ENCODE measurements at regions not wholly inside any gene's neighbourhood (a gene's known extent, or its start where the extent isn't known, plus 50 kb on each side); places are given as distances from the start of the nearest gene placed in this dataset.

DNA sequence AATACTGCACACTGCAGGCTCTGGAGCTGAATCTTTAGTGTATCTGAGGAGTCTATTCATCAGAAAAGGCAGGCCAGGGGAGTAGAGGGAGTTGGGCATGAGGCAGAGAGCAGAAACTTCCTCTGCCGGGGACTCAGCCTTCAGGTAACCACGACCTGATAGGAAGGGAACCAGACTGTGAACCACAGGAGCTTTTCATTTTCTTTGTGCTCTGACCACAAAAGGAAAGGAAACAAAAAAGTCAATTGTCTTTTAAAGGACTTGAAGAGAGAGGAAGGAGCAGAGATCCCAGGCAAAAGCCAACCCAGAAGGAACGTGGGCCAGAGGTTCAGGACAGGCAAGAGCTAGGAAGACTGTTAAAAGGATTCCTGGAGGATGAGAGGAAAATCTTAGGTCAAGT is 573.3 kb downstream of the EPHB1 start:
- intact Hi-C loops (cut with DNase I) = no loop called here
- no peaks in the 10 kb centered on the region for H3K9me3 ChIP-seq
- no peak for DNase-seq
- 26 to 27% methylated on average over 3 of the region's 3 CpGs for WGBS, 2 donors
- H3K27me3 ChIP-seq = no peaks in the 10 kb centered on the region
- H3K27ac ChIP-seq = no peak overlapping the region
- no peaks in the 10 kb centered on the region for H3K4me1 ChIP-seq
- no peak overlapping the region for H3K4me3 ChIP-seq
- no peaks in the 10 kb centered on the region for H3K36me3 ChIP-seq
- TF ChIP-seq, protein P1, sequence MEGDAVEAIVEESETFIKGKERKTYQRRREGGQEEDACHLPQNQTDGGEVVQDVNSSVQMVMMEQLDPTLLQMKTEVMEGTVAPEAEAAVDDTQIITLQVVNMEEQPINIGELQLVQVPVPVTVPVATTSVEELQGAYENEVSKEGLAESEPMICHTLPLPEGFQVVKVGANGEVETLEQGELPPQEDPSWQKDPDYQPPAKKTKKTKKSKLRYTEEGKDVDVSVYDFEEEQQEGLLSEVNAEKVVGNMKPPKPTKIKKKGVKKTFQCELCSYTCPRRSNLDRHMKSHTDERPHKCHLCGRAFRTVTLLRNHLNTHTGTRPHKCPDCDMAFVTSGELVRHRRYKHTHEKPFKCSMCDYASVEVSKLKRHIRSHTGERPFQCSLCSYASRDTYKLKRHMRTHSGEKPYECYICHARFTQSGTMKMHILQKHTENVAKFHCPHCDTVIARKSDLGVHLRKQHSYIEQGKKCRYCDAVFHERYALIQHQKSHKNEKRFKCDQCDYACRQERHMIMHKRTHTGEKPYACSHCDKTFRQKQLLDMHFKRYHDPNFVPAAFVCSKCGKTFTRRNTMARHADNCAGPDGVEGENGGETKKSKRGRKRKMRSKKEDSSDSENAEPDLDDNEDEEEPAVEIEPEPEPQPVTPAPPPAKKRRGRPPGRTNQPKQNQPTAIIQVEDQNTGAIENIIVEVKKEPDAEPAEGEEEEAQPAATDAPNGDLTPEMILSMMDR (IDR thresholded peaks at IDR 0.05) = no peak
- TF ChIP-seq POLR2A (IDR thresholded peaks at IDR 0.05) = no peak

DNA sequence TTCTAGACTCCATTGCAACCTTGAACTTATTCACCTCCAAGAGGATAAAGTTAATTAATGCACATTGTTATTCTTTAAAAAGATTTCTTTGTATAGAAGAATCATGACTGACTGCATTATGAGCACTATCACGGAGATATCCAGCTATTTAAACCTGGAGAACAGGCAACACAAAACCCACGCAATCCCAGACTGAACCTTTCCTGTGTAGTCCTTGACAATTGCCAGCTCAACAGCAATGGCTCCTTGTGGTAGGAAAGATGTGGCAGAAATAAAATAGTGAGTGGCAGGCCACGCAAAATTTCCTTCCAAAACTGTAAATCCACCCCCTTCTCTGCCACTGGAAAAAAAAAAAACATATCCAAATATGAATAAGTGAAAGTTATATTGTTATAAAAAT is 573.7 kb downstream of the EPHB1 start:
- no peaks in the 10 kb centered on the region for H3K4me1 ChIP-seq
- DNase-seq = no peak
- 52 to 59% methylated on average over 3 of the region's 3 CpGs for WGBS, 2 donors
- TF ChIP-seq, protein P1 (IDR thresholded peaks at IDR 0.05) = no peak
- TF ChIP-seq POLR2A (IDR thresholded peaks at IDR 0.05) = no peak
- no peak overlapping the region for H3K4me3 ChIP-seq
- intact Hi-C loops (cut with DNase I) = no loop called here
- H3K9me3 ChIP-seq = no peaks in the 10 kb centered on the region
- H3K27ac ChIP-seq = no peak overlapping the region
- no peaks in the 10 kb centered on the region for H3K36me3 ChIP-seq
- H3K27me3 ChIP-seq = no peaks in the 10 kb centered on the region

DNA sequence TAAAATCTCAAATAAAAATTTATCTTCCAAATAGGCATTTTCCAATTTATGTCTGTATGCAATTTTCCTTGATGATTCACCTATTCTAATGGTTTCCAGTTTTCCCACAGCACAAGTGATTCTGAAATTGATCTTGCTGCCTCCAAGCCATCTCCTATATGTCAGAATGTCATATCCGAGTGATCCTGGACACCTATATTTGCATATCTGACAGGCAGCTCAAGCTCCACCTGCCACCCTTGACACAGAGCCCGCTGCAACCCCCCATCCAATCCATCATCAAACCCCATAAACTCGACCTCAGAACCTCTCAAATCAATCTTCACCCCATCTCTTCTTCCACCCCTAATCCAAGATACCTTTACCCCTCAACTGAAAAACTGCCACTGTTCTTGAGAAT is 579.5 kb downstream of the EPHB1 start:
- no peaks in the 10 kb centered on the region for H3K27me3 ChIP-seq
- H3K36me3 ChIP-seq = no peaks in the 10 kb centered on the region
- DNase-seq = no peak
- 59 to 69% methylated on average over 3 of the region's 3 CpGs for WGBS, 2 donors
- H3K9me3 ChIP-seq = no peaks in the 10 kb centered on the region
- intact Hi-C loops (cut with DNase I) = no loop called here
- H3K4me1 ChIP-seq = no peaks in the 10 kb centered on the region
- no peak overlapping the region for H3K4me3 ChIP-seq
- no peak overlapping the region for H3K27ac ChIP-seq
- TF ChIP-seq, protein P1 (IDR thresholded peaks at IDR 0.05) = no peak
- no peak for TF ChIP-seq POLR2A (IDR thresholded peaks at IDR 0.05)

DNA sequence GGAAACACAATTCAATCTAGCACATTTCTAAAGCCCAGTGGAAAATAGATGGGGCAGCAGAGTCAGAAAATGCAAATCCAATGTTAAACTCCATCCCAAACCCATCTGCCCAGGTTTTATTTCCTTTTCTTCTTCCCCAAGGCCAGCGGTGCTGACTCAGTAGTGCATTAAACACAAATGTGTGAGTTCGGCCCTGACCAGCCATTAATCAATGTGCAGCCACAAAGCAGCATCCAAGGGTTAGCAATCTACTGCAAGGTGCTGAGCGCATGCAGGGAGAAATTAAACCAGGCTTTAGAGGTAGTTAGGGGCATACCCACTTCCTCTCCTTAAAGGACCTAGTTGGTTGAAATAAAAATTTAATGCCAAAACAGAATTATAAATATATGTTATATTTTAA is 583.3 kb upstream of the PPP2R3A start:
- TF ChIP-seq, protein P1 (IDR thresholded peaks at IDR 0.05) = no peak
- no peak for TF ChIP-seq POLR2A (IDR thresholded peaks at IDR 0.05)
- Histone ChIP-seq H3K4me1 (no peaks in the 10 kb centered on the region), H3K36me3 (no peaks in the 10 kb centered on the region), H3K4me3 (no peak overlapping the region), H3K9me3 (no peaks in the 10 kb centered on the region), H3K27me3 (no peaks in the 10 kb centered on the region), H3K27ac (no peak overlapping the region)
- no peak for DNase-seq
- WGBS, 2 donors = 56 to 65% methylated on average over 3 of the region's 3 CpGs
- intact Hi-C loops (cut with DNase I) = no loop called here

DNA sequence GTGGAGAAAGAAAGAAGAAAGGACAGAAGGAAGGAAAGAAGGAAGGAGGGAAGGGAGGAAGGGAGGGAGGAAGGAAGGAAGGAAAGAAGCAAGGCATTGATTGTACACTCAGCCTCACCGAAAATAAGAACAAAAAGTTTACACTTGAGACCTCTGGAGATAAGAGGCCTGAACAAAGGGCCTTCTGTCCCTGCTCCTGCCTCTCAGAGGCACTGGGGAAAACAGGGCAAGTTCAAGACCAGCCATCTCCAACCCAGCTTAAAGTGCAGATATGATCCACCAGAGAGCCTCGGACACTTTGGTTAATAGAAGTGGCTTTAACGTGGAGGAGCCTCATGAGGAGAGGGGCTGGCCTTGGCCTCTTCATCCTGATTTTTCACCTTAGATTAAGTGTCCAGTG is 582.9 kb upstream of the PPP2R3A start:
- no peak overlapping the region for H3K27ac ChIP-seq
- no peak overlapping the region for H3K4me3 ChIP-seq
- no peaks in the 10 kb centered on the region for H3K36me3 ChIP-seq
- intact Hi-C loops (cut with DNase I) = no loop called here
- H3K4me1 ChIP-seq = no peaks in the 10 kb centered on the region
- no peaks in the 10 kb centered on the region for H3K27me3 ChIP-seq
- no peak for TF ChIP-seq POLR2A (IDR thresholded peaks at IDR 0.05)
- TF ChIP-seq, protein P1 (IDR thresholded peaks at IDR 0.05) = no peak
- DNase-seq = no peak
- WGBS, 2 donors = 62 to 66% methylated on average over 3 of the region's 3 CpGs
- H3K9me3 ChIP-seq = no peaks in the 10 kb centered on the region
